B cell (primary cell): ENCODE measurements at regions not wholly inside any gene's neighbourhood (a gene's known extent, or its start where the extent isn't known, plus 50 kb on each side); places are given as distances from the start of the nearest gene placed in this dataset.

ENCODE experiments used
- EZH2 ChIP-seq: IDR thresholded peaks from 2 replicates; pipeline ENCODE4 v1.6.1; 2012; ENCODE audit warnings: borderline replicate concordance, low read depth, mild to moderate bottlenecking, moderate library complexity, low read length; ENCODE audit not compliant: insufficient read depth, poor library complexity, severe bottlenecking
- TF ChIP-seq, protein P1 (sequence below): fragments of 200-600 bp; IDR thresholded peaks from one replicate; pipeline ENCODE4 v1.8.0; 2022; ENCODE audit warnings: antibody characterized with exemption, mild to moderate bottlenecking

DNA sequence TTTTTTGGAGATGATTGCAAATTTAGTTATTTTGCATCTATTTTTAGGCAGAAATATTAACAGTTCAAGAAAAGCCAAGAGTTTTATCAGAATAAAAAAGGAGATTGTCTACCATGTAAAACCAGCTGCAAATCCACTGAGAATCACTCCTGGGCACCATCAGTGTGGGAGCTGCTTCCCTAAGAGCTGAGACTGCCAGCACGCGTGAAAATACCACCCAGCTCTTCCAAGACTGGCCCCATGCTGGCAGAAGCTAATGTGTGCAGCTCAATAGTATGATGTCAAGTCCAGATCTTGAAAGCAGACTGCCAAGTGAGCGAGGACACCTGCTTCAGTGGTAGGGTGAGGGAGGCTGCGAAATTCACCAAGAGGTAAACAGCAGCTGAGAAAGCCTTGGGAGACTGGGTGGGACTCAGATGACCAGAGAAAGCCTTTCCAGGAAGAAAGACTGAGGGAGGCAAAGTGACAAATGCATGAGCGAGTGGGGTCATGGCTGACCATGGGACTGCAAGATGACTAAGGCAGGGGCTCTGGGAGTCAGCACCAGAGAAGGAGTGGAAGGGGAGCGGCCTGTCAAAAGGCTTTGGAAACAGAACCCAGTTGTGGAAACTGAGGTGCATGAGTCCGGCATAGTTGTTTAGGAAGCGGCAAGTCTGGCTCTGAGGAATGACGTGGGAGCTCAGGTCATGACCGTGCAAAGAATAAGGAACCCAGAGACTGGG lies 200.9 kb downstream of the GADD45G start:
- TF ChIP-seq, protein P1, sequence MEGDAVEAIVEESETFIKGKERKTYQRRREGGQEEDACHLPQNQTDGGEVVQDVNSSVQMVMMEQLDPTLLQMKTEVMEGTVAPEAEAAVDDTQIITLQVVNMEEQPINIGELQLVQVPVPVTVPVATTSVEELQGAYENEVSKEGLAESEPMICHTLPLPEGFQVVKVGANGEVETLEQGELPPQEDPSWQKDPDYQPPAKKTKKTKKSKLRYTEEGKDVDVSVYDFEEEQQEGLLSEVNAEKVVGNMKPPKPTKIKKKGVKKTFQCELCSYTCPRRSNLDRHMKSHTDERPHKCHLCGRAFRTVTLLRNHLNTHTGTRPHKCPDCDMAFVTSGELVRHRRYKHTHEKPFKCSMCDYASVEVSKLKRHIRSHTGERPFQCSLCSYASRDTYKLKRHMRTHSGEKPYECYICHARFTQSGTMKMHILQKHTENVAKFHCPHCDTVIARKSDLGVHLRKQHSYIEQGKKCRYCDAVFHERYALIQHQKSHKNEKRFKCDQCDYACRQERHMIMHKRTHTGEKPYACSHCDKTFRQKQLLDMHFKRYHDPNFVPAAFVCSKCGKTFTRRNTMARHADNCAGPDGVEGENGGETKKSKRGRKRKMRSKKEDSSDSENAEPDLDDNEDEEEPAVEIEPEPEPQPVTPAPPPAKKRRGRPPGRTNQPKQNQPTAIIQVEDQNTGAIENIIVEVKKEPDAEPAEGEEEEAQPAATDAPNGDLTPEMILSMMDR = no peak
- TF ChIP-seq EZH2 = no peak
